Stimulated activated CD4-positive, alpha-beta T cell treated with anti-CD3 and anti-CD28 coated beads, Interleukin-4, amount 100 ng/mL, for 4 hours (primary cell): ENCODE measurements at regions not wholly inside any gene's neighbourhood (a gene's known extent, or its start where the extent isn't known, plus 50 kb on each side); places are given as distances from the start of the nearest gene placed in this dataset.
"Not testable (repeated sequence)": the region's sequence is repeated elsewhere in the genome, so short reads cannot be mapped to it uniquely, and the experiment has no call there.

Experiments
- DNase-seq, 2 experiments: peaks; one replicate each; pipeline ENCODE4 v3.0.0-alpha.2; 2020

DNA sequence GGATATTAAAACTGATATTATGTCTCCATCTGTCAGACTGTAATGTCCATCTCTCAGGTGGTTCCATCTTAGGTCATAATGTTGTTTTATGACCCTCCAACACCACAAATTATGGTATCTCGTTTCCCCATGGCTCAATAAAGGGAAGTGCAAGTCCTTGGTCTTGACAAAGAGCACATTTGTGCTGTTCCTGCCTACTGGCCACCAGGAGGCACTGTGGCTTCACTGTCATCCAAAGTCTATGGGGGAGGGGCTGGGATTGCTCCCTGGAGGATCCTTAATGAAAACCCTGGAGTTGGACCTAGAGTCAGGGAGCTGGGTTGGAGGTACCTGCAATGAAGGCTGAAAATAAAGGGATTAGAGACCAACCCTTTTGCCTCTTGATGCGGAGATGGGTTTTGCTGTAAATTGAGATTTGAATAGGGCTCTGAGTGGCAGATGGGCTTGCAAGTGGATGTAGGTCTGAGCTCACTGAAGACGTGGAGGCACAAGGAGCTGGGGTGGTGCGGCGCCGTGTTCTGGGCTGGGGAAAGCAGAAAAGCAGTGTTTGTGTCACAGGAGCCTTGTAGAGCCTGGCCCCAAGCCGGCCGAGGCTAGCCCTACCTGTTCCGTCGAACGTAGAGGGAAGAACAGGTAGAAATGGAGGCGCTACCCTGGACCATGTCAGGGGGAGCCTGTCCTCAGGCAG, 180.5 kb upstream of the PRSS58 start:
- DNase-seq: no peak

DNA sequence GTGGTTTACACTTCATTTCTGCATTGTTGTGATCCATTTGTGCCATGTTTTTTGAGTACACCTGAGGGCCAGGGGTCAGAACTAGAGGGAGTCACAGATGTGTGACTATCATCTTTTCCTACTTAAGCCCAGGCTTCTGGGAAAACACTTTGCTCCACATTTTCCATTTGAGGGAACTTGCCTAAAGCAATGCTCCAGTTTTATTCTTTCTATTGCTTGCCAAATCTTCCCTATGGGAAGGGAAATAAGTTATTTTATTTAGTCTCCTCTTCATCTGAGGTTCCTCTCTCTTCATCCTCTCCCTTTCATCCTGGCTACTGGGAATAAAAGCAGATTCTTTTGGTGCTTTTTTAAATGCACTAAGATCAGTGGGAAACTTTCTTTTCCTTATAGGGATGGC, 179.9 kb upstream of the PRSS58 start:
- no peak for DNase-seq

DNA sequence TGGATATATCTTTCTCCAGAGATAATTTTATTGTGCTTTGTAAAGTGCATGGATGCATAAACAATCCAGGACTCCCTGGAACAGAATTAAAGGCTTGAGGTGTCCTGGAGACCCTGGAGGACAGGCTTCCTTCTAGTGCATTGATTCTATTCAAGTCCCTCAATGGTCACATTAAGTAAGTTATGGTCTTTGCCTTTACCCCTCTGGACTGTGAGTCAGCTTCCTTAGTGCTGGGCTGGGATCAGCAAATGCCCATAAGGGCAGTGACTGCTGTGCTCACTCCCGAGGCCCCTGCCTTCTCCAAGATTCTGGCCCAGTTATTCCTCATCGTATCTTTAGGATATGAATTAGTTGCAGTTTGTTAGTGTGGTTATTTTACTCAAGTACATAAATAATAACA, 178.7 kb upstream of the PRSS58 start:
- no peak for DNase-seq

DNA sequence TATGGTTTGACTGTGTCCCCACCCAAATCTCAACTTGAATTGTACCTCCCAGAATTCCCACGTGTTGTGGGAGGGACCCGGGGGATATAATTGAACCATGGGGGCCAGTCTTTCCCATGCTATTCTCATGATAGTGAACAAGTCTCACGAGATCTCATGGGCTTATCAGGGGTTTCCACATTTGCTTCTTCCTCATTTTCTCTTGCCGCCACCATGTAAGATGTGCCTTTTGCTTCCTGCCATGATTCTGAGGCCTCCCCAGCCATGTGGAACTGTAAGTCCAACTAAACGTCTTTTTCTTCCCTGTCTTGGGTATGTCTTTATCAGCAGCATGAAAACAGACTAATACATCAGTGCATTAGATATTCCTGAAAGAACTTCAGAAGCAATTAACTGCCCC, 177.7 kb upstream of the PRSS58 start:
- not testable (repeated sequence) for DNase-seq

DNA sequence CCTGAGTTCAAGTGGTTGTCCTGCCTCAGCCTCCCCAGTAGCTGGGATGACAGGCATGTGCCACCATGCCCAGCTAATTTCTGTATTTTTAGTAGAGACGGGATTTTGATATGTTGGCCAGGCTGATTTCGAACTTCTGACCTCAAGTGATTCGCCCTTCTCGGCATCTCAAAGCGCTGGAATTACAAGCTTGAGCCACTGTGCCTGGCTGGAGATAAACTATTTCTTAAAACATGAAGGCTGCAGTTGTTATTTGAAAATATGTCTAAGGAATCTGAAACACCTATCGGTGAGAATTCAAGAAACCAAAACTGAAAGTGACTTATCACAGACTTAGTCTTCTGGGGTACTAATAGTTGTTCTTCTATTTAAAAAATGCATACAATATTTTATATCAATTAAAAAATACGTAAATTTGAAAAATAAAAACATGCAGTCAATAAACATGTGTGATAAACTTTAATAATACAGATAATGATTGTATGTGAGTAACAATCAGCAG, 176.9 kb upstream of the PRSS58 start:
- DNase-seq: no peak

DNA sequence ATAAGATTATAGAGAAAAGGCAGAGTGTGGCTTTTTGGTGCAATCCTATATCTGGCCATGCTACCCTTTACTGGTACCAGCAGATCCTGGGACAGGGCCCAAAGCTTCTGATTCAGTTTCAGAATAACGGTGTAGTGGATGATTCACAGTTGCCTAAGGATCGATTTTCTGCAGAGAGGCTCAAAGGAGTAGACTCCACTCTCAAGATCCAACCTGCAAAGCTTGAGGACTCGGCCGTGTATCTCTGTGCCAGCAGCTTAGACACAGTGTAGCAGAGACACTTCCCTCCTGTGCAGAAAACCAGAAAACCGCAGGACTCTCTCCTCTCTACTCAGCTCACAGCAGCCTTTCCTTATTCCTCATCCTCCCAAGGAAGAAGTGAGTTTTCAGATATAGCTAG, 176.3 kb upstream of the PRSS58 start:
- not testable (repeated sequence) for DNase-seq

DNA sequence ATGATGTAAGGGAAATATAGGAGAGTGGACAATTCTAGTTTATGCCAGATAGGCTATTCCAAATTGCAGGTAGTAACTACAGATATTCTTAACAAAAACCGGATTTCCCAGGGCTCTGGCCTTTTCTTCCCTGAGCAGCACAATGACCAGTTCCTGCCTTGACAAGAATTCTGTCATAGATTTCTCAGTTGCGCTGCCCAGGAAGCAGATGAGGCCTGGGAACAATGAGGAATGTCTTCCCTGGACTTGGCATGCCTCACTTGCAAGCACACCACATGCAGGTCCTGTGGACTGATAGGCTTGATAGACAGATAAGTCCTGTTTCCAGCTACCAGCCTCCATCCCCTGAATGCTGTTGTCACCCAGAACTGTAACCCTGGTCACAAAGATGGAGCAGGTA, 174.5 kb upstream of the PRSS58 start:
- DNase-seq: no peak

DNA sequence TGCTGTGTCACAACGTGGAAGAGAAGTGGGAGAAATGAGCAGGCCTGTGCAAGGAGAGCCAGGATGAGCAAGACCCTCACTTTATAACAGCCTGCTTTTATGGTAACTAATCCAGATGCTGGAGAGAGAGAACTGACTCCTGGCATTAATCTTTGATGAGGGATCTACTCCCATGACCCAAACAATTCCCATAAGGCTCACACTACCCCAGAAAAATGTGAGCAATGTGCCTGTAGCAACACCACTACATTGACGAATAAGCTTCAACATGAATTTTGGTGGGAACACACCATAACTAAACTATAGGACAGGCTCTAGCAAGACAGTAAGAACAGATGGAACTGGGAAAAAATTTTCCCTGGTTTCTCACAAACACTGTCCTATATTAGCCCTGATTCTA, 173.6 kb upstream of the PRSS58 start:
- DNase-seq: no peak

DNA sequence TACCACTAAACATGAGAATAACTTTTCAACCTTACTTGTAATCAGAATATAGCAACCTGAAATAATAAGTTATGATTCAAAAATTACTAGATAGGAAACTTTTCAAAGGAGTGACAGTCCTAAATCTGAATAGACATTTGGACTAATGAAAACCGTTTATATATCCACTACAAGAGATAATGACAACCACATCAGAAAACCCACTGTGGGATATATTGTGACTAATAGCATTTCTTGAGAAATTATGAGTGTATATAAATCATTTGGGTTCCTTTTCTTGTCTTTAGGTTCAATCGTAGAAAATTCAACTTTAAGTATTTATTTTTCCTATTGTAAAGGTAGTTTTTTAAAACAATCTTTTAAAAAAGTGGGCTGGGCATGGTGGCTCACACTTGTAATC, 170.2 kb upstream of the PRSS58 start:
- DNase-seq: no peak

DNA sequence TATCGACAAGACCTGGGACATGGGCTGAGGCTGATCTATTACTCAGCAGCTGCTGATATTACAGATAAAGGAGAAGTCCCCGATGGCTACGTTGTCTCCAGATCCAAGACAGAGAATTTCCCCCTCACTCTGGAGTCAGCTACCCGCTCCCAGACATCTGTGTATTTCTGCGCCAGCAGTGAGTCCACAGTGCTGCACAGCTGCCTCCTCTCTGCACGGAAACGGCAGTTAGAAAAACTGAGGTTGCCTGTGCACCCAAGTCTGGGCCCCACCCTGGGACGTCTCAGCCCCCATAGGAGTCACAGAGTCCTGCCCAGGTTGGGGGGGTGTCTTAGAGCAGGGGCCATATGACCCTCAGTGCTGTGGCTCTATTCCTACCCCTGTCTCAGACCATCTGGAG, 167.4 kb upstream of the PRSS58 start:
- DNase-seq: no peak

DNA sequence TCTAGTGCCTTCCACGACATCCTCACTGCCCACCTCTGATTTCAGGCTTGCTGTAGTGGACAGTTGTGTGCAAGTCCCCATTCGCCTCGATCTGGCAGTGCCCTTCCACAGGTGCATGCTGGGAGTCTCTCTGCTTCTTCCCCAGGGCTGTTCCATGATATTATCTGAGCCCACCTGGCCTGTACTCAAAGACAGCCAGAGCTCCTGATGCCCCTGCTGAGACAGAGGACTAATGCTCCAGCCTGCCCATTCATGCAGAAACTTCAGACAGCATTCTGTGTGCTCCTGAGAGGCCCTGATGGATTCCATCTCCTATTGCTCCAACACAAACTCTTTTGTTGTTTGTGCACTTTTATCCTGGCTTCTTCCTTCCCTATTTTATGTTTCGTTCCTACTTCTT, 164.8 kb upstream of the PRSS58 start:
- no peak for DNase-seq

DNA sequence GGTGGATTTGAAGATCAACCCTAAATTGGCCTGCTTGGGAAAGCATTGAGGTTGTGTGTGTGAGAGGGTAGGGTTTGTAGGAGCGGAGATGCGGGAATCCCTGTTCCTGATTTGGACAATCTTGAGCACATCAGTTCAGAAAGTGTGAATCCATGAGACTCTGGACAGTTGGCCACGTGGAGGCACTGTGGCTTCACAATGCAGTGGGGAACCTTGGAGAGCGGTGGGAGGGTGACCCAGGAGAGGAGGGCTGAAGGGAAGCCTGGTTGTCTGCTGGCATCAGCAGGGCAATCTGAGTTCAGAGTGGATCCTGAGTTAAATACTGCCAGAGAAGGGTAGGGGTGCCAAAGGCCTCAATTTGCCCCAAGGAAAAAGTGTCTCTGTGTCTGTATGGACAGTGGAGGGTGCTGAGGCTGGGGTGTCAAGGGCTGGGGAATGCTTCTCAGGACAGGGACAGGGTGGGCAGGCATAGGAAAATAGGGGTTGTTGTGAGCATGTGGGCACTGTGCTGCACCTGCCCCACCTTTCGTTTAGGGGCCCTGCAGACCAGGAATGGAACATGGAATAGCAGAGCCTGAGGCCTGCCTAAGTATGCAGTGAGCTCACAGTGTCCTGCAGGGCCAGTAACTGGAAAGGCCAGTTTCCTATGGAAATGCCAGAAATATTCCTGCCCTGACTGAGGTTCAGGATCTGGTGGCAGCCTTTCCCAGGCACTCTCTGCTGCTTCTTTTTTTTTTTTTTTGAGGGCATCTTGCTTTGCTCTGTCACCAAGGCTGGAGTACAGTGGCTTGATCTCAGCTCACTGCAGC, 162.9 kb upstream of the PRSS58 start:
- DNase-seq: no peak

DNA sequence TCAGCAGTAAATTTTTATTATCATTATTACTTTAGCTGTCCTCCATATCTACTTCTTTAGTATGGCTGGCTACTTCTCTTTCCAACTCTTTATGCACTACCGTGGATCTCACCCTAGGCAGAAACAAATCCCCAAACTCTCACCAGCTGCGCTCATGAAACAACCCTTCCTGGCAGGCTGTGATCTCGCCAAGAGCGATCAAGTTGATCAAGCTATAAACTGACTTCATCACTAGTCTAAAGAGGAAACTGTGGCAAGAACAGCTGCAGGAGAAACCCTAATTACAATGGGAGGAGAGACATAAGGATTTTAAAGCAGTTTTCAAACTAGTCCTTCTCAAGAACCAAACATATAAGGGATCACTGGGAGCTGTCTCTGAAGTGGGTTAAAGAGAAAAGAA, 160.5 kb upstream of the PRSS58 start:
- no peak for DNase-seq

DNA sequence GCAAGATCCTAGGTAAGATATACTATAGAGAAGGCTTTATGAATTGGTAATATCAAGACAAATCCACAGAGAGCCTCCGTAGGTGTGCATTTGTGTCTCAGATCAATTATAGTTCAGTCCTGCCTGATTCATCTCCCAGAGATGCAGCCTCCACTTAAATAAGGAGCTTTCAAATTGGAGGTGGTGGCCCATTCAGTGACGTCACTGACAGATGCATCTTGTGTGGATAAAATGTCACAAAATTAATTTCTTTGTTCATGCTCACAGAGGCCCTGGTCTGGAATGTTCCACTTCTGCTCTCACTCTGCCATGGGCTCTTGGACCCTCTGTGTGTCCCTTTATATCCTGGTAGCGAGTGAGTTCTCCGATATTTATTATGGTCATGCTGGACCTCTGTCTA, 157.1 kb upstream of the PRSS58 start:
- DNase-seq: no peak

DNA sequence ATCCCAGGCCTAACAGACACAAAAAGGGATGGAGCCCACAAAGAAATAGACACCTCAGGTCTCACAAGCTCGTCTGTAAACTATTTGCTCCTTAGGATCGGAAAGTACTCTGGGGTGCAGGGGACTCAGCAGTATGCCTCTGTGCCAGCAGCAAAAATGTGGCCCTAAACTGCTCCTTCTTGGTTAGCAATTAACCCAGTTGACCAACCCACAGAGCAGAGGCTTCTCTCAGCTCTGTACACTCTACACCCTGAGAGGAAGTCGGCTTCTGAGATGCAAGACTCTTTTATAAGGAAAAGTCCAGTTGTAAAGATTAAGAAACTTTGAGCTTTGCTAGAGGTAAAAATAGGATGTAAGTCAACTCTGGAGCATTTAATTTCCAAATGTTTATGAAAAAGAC, 156.3 kb upstream of the PRSS58 start:
- no peak for DNase-seq

DNA sequence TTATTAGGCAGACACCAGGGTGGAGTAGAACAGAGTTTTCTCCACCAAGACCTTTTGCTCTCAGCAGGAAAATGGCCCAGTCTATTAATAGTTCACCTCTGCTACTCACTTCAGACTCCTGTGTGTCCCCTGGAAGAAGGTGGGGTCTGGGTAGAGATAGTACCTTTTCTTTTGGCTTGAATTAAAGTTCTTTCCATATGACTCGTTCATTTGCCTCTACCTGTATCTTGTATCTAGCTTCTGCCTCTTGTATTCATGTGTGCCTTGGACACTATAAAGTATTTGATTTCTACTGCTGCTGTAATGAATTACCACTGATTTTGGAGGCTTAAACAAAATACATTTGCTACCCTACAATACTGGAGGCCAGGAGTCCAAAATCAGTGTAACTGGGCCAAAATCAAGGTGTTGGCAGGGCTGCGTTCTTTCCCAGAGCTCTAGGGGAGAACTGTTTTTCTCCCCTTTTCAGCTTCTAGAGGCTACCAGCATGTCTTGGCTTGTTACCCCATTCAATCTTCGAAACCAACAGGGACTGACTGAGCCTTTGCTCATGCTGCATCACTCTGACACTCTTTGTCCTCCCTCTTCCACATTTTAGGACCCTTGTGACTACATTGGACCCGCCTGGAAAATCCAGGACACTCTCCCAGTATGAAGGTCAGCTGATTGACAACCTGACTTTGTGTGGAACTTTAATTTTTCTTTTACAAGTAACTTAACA, 155.6 kb upstream of the PRSS58 start:
- no peak for DNase-seq

DNA sequence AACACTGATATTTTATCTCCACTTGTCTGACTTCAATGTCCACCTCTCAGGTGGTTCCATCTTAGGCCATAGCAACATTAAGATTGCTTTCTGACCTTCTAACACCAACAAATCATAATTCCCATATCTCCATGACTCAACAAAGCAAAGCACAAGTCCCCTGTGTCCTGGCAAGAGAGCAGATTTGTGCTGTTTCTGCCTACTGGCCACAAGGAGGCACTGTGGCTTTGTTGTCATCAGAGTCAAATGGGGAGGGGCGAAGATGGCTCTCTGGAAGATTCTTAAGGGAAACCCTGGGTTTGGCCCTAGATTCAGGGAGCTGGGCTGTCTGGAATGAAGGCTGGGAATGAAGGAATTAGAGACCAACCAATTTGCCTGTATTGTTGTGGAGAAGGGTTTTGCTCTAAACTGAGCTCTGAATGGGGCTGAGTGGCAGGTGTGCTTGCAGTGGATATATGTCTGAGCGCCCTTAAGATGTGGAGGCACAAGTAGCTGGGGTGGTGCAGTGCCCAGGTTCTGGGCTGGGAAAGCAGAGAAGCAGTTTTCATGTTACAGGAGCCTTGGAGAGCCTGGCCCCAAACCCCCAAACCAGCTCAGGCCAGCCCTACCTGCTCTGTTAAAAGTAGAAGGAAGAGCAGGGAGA, 154.8 kb upstream of the PRSS58 start:
- DNase-seq: peak; percentile 18 to 31

DNA sequence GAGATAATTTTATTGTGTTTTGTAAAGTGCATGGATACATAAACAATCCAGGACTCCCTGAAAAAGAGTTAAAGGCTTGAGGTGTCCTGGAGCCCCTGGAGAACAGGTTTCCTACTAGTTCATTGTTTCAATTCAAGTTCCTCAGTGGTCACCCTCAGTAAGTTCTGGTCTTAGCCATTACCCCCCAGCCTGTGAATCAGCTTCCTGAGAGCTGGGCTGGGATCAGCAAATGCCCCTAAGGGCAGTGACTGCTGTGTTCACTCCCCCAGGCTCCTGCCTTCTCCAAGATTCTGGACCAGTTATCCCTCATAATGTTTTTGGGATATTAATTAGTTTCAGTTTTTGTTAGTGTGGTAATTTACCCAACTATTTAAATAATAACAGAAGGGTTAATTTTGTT, 151.6 kb upstream of the PRSS58 start:
- no peak for DNase-seq

DNA sequence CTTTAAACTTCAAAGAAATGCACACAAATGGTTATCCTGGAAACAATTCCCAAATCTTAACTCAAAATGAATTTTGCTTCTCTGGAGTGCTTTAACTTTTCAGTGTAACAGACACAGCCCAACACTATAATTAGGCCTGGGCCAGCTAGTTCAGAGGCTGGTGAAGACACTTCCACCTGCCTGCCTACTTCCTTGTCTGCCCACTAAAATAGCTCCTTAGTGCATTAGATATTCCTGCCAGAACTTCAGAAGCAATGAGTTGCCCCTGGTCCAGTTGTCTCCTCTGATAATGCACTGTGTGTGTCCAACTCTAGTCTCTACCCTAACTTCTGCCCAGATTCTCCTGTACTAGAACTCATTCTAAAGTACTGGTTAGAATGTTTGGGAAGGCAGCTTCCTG, 150.9 kb upstream of the PRSS58 start:
- DNase-seq: no peak

DNA sequence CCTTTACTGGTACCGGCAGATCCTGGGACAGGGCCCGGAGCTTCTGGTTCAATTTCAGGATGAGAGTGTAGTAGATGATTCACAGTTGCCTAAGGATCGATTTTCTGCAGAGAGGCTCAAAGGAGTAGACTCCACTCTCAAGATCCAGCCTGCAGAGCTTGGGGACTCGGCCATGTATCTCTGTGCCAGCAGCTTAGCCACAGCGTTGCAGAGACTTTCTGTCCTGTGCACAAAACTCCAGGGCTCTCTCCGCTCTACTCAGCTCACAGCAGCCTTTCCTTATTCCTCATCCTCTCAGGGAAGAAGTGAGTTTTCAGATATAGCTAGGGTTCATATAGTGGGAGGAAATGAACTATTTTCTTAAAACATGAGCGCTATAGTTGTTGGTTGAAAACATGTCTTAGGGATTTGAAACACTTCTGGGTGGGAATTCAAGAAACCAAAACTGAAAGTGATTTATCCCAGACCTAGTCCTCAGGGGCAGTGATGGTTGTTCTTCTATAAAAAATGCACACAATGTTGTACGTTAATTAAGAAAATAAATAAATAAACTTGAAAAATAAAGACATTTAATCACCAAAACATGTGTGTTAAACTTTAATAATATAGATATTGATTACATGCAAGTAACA, 150.2 kb upstream of the PRSS58 start:
- no peak for DNase-seq

DNA sequence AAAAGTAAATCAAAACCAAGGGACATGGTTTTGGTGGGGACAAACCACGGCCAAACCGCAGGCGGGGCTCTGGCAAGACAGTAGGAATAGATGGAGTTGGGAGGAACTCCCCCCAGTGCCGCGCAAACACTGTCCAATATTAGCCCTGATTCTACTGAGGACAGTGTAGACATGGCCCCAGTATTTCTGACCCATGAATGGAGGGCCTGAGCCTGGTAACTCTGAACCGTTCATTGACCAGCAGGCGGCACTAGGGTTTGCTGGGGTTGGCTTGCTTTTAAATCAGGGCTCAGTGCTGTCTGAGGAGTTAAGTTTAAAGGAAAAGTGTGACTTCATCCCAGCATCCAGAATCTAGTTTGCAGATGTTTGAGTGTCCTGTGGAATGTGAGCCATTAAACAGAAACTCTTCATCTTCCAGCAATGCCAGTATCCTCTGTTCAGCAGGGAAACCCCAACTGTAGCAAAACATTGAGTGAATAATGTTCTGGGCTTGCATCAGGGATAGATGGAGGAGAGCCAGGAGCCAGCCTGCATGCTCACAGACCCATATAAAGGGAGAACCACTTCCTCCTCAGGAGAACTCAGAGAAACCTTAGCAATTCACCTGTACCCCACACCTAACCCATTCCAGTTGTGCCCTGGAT, 147.4 kb upstream of the PRSS58 start:
- DNase-seq: no peak

DNA sequence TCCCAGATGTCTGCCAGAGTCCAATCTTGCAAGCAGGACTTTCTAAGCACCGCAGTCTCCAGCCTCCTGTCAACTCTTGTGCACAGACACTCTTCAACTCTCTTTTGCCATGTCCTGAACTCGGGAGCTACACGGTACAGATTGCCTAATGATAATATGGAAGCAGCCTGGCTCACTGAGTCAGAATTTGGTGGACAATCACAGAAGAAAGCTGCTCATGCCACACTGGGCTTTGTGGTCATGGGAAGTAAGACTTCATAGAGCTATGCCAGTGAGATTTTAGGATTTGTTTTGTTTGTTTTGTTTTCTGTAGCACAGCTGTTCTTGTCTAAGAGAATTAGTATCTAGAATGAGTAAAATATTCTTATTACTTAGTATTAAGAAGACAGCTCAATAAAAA, 144.1 kb upstream of the PRSS58 start:
- DNase-seq: no peak
